GM13977 (cell line): ENCODE measurements at regions not wholly inside any gene's neighbourhood (a gene's known extent, or its start where the extent isn't known, plus 50 kb on each side); places are given as distances from the start of the nearest gene placed in this dataset.

ENCODE experiments used
- DNase-seq: peaks from one replicate; pipeline ENCODE4 v3.0.0; 2012; ENCODE audit warnings: low spot score
- CTCF ChIP-seq: IDR thresholded peaks from 2 replicates; pipeline ENCODE4 v1.5.1; 2012; ENCODE audit warnings: mild to moderate bottlenecking, control low read depth; ENCODE audit not compliant: insufficient read depth; ENCODE audit errors: extremely low read depth, missing control alignments
- in situ Hi-C: fragments of 300-500 bp; cut with MboI; formaldehyde crosslinking; loops from one replicate; pipeline ENCODE4 v1.12.0; 2022; ENCODE audit warnings: low sequenced_read_pairs, low pct_unique_long_range_greater_than_20kb, mixed read lengths, inconsistent platforms; ENCODE audit not compliant: unreplicated experiment

- in situ Hi-C loops: no loop called here
- DNase-seq: no peak
- no peak for TF ChIP-seq CTCF
Observed at GRCh38 chr11:130769782-130770535, 146.3 kb downstream of the SNX19 start.

DNA sequence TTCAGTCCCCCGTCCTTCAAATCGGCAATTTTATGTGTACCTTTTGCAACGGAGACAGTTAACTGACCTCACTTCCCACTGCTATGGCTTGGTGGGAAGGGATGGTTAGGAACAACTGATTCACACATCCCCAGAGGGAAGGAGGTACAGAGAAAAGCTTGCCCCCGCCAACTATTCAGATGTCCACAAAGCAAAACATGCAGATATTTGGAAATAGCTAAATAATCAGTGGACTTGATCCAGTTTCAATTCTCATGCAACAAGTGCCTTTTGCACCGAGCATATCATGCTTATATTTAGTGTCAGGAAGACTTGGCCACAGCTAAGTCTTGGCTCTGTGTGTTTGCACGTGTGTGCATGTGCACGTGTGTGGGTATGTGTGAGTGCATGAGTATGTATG lies 144.6 kb downstream of the SNX19 start:
- DNase-seq: no peak
- in situ Hi-C loops: no loop called here
- TF ChIP-seq CTCF: no peak

- no peak for TF ChIP-seq CTCF
- in situ Hi-C loops: no loop called here
- DNase-seq: no peak
Observed at GRCh38 chr11:130772266-130773227, 143.7 kb downstream of the SNX19 start.

DNA sequence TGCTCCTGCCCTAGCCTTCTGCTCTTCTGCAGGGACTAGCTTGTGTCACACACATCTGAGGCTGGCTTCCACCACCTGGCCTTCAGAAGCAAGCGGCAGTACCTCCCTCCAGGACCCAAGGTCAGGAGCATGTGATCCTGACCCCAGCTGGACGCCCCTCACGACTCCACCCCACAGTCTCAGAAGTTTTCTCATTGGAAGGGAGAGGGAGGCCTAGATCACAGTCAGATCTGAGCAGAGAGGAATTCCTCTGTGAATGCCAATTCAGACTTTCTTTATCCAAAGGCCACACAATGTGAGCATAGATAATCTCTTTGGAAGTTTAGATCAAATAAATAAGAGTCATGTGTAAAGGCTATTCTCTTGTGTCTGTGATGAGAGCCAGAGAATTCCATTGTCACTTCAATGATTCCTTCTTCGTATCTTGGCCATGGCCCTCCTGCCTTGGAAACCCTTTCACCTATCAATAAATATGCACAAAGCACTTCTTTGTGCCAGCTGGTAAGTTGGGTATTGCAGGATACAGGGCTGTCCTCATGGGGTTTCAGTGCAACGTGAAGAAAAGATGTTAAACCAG lies 142.9 kb downstream of the SNX19 start:
- in situ Hi-C loops: no loop called here
- no peak for DNase-seq
- TF ChIP-seq CTCF: no peak

DNA sequence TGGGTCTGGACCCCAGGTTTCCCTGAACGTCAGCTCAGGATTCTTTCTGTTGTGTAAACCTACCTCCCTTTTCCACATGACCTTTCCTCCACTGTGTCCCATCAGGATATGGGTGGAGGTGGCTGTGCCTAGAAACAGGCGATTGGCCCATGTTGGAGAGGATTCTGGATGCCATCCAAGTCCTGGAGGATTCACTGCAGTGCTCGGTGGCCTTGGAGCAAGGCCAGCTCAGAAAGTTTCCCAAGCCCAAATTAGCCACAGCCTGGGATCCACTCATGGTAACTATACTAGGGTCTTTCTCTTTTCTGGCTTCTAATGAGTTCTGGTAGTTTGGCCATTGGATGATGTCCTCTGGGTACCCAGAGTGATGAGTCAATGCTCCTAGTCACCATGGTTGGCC lies 141.6 kb downstream of the SNX19 start:
- in situ Hi-C loops: no loop called here
- DNase-seq: no peak
- TF ChIP-seq CTCF: no peak

DNA sequence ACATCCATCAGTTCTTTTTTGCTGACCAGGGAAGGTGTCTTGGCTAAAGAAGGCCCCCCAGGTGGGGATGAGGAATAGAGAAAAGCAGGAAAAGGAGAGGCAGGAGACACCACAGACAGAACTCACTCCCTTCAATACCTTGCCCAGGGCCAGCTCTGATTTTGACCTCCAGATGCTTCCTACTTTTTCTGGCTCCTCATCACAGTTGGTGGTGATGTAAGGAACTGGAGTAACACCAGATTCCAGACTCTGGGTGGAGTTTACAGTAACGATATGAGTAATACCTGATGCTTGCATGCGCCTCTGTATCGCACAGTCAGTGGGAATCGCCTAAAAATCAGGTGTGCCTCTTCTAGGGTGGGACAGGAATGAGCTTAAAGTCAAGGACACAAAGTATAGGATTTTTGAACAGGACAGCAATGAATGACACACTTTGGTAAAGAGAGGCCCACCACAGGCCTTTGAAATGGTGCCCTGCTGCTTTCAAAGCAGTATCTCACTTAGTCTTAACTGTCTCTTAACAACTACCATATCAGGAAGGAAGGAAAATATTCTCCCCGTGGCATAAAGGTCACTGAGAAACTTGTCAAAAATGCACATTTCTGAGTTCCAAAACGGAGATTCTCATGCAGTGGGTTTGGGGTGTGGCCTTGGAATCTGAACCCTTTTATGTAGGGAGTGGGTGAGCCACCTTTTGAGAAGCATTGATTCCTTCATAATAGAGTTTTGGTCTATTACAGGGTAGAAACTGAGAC lies 140.8 kb downstream of the SNX19 start:
- TF ChIP-seq CTCF: no peak
- no peak for DNase-seq
- in situ Hi-C loops: no loop called here
